Stimulated activated CD4-positive, alpha-beta T cell treated with anti-CD3 and anti-CD28 coated beads, Interleukin-1b, Interleukin-23, amount 100 ng/mL, for 1 hour (primary cell): ENCODE measurements at regions not wholly inside any gene's neighbourhood (a gene's known extent, or its start where the extent isn't known, plus 50 kb on each side); places are given as distances from the start of the nearest gene placed in this dataset.

Experiments
- DNase-seq, 2 donors: peaks; one replicate each; pipeline ENCODE4 v3.0.0-alpha.2; 2020; ENCODE audit warnings: low read depth in 2 of 2

DNA sequence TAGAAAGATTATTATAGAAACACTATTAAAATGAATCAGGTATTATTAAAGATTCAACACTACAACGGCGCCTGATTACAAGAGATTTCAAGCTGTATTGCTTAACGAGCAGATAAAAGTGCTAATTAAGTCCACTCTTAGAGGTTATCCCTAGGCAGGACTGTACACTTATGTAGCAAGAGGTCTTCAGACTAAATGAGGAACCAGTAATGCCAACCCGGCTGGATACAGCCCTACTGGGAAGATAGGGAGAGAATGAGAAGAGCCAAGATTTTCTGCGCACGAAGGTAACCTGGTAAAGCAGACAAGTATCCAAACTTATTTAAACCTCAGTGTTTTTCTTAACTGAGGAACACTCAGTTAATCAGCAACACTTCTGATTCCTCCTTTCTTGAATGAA lies 115.7 kb upstream of the HIVEP3 start:
- no peak for DNase-seq

DNA sequence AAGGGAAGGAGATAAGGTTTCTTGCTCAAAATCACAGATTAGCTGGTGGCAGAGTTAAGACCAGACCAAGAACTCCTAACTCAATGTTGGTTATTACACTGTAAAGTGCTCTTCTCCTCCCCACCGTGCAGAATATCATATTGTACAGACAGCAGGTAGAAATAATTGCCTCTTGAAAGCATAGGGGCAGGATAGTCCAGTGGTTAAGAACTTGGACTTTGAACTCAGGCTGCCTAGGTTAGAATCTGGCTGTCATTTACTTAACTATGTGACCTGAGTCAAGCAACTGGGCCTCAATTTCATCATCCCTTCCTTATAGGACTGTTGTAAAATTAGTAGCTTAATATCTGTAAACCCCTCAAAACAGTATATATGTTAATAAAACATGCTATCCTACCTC lies 114.9 kb upstream of the HIVEP3 start:
- DNase-seq: no peak

DNA sequence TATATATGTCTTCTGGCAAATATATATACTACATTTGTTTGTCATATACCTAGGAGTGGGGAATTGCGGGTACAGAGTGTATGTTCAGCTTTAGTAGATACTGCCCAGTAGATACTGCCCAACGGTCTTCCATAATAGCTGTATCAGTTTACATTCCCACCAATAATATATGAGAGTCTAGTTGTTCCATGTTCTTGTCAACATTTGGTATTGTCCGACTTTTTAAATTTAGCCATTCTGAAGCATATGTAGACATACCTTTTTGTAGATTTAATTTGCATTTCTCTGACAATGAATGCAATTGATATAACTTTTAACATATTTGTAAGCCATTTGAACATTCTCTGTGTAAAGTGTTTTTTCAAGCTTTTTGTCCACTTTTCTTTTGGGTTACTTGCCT lies 99.0 kb upstream of the HIVEP3 start:
- no peak for DNase-seq

DNA sequence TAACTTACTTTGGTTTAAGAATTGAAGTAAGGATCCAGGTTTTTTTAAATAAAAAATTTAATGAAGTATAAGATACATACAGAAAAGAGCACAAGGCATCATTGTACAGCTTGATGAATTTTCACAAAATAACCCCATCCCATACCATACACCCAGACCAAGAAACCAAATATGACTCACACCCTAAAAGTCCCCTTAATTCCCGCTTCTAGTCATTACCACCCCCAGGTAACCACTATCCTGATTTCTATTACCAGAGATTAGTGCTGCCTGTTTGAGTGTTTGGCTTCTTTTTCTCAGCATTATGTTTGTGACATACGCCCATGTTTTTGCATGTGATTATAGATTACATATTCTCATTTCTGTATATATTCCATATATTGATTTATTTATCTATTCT lies 98.5 kb upstream of the HIVEP3 start:
- no peak for DNase-seq

DNA sequence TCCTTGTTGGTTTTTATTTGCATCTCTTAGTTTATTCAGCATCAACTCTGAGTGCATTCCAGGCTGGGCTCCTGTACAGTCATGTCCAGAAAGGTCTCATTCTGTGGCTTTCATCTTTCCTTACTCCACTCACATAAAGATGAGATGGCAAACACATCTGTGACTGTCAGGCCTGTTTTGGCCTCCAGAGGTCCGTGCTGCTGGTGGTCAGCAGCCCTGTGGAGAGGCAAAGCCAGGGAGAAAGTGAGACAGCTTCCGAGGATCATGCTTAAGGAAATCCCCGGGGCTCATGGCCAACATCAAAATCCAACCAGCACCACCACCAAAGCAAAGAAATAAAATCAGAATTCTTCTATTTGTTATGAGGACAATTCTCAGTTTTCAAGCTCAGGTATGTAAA lies 96.1 kb upstream of the HIVEP3 start:
- no peak for DNase-seq

DNA sequence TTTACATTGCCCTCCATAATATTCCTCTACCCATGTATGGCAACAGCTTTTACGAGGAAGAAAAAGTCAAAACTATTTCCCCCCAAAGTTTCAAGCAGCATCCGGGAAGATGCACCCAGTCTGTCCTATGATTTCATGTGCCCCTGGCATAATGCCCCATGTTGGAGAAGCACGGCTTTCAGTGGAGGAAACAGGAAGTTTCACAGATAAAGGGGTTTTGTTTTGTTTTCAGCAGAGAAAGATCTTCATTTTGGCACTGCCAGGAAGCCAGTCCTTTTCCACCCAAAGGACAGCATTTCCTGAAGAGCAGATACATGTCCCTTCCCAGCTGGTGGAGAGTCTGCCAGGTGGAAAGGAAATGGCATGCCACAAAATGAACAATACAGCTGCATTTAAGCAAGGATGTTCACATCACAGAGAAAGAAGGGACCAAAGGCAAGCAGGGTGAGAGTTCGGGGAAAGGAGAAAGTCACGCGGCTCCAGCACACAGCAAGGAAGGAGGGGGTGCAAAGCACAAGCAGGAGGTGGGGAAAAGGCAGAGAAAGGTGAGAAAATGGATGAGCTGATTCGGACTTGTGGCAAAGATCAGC lies 95.3 kb upstream of the HIVEP3 start:
- DNase-seq: no peak

DNA sequence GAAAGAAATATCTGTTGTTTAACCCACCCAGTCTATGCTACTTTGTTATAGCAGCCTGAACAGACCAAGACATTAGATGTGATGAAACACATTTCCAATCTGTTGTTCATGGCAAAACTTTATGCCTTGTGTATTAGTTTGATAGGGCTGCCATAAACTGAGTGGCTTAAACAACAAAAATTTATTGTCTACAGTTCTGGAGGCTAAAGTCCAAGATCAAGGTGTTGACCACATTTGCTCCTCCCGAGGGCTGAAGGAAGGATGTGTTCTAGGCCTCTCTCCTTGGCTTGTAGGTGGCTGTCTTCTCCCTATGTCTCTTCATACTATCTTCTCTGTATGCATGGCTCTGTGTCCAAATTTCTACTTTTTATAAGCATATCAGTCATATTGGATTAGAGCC lies 94.1 kb upstream of the HIVEP3 start:
- no peak for DNase-seq

DNA sequence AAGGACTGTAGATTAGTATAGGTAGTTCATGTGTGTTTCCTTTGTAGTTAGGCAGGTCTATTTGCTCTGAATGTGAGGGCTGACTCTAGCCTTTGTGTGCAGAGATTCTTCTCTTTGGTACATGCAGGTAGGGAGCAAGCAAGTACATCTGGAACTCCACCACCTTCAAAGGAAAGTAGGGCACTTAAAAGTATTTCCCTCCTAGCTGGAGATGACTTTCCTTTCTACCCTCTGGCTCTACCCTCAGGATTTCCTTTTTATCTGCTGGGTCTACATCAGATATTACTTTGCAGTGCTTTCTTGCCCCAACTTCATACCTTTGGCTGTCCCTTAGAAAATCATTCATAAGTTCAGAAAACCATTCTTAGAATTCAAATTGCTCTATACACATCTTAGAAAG lies 91.7 kb upstream of the HIVEP3 start:
- DNase-seq: no peak

DNA sequence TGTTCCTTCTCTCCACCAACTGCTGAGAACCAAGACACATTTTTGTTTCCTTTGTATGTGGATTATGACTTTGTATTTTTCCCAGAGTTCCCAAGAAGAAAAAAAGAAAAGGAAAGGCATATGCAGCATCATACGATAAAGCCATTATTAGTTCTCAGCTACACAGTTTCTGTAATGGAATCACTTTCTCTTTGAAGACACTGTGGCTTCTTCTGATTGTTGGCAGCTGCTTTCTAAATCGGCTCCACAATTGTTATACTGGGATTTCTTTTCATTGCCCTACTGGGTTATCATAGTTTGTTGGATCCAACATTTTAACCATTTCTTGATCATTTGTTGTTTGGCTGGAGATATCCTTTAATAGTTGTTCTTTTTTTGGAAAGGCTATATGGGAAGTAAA lies 89.5 kb upstream of the HIVEP3 start:
- DNase-seq: no peak

DNA sequence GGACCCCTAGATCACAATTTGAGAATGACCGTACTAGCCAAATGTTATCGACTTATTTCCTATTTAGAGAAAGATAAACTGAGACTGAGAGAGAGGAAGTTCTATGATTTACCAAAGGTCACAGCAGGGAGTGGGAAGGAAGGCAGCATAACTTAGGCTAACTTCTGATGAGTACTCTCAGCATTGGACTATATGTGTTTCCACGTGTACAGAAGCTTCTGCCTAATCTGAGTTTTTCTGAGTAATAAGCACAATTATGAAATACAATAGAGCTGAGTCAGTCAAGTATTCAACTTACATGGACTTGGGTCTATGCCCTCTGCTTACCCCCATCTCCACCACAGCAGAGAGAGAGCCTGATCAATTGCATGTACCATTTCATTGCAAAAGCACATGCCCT lies 88.1 kb upstream of the HIVEP3 start:
- no peak for DNase-seq

DNA sequence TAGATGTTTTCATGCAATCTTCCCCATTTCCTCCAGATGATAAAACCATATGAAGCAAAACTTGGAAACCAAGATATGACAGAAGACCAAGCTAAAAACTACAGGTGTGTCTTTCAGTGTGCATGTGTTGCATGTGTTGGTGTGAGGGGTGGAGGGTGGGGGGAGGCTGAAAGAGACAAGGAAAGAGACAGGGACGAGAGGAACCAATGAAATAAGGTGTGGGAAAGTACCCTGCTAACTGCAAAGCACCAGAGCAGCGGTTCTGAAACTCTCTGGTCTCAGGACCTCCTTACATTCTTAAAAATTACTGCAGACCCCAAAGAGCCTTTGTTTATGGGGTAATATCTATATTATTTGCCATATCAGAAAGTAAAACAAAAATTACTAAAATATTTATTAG lies 87.4 kb upstream of the HIVEP3 start:
- no peak for DNase-seq

DNA sequence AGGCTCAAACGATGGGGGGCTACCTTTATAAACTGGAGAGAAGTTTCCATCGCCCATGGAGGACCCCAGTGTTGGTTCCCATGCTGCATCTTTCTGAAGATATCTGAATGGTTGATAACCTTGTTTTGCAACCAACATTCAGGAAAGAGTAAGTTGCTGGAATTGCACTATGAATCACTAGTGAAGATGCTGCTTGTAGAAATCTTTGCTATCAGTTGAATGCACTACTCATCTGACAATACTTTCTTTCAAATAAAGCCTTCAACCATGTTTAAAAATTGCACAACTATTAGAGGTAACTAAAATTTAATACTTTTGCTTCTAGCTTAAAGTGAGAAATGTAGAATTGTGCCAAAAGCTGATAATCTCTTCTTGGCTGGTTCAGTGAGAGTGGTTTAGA lies 86.8 kb upstream of the HIVEP3 start:
- DNase-seq: no peak

DNA sequence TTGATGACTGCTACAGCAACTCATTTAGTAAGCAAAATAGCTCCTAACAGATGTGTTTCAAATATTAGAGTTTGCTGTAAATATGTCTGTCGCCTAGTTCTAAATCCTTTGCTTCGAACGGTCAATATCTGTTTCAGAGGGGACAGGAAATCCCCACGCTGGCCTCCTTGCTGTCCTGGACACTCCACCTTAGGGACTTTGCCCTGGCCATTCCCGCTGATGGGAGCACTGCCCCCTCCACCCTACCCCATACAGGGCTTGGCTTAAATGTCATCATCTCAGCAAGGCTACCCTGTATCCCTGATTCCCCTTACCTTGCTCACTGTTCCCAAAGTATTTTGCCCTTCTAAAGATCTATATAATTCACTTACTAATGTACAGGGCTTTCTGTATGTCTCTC lies 86.1 kb upstream of the HIVEP3 start:
- no peak for DNase-seq

DNA sequence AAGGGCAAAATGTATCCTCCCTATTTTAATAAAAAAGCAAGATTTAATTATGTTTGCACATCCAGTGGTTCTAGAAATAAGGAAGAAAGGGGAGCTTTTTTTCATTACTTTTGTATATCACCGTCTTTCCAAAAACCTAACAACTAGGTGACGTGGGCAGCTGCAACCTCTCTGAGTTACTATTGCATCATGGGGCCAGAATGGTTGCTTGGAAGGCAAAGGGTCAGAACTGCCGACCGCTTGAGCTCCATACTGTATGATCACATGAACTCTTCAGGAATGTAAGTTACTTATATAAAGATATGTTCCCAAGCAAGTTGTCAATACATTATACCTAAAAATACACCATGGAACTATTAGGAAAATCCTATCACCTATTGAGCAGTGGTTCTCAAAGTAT lies 85.6 kb upstream of the HIVEP3 start:
- no peak for DNase-seq

DNA sequence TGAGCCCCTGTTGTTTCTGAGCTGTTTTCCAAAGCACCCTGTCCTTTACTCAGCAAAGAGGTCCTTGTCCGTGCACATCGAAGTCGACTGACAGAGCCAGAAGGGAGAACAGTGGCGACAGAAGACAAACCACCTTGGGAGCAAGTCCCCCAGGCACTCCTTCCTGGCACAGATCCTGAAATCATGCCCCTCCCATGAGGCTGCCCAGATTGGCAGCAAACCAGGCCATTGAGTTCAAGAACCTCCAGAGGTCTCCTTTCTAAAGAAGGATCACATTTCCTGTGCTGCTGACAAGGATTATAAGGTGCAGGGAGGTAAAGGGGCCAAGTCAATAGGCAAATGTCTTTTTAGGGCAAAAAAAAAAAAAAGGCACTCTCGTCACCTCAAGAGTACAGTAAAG lies 84.7 kb upstream of the HIVEP3 start:
- no peak for DNase-seq

DNA sequence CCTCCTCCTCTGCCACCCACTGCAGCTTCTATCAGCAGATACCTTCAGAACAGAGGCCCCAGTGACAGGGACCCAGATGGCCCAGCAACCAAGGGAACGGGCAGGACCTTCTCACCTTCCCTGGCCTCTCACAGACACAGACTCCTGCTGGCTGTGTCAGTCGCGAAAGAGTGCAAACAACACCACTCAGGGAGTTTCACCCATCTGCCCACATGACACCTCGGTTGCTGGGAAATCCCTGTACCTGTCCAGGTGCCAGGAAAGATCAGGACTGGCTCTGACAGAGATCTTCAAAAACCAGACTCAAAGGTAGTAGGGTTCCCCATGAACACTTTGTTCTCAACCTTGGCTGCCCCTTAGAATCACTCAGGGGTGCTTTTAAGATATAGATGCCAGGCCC lies 83.5 kb upstream of the HIVEP3 start:
- DNase-seq: no peak

DNA sequence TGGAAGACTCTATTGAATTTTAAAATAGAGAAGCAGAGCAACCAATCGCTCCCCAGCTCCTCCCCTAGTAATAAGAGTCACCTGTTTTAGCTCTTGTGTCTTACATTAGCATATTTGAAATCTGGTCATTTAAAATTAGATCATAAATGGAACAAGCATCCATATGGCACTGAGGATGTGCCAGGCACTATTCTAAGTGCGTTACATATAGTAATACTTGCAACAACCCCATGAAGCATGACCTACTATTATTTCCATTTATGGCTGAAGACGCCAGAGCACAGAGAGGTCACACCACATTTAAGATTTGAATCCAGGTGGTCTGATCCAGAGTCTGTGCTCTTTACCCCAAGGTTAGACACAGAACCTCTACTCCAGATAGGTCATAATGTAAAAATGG lies 82.0 kb upstream of the HIVEP3 start:
- no peak for DNase-seq

DNA sequence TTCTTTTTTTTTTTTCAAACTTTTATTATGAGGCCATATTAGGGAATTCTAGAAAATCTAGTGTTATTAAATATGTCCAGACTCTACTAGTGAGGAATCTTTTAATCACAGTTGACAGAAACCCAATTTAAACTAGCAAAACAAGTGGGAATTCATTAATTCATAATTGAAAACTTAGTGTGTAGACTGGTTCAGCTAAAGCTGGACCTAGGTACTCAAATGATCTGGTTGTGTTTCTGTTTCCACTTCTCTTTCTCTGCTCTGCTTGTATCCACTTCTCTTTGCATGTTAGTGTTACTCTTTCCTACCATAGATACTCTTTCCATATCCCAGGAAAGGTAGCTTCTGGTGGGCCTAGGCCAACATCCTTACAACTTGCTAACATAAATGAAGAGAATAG lies 81.2 kb upstream of the HIVEP3 start:
- no peak for DNase-seq

DNA sequence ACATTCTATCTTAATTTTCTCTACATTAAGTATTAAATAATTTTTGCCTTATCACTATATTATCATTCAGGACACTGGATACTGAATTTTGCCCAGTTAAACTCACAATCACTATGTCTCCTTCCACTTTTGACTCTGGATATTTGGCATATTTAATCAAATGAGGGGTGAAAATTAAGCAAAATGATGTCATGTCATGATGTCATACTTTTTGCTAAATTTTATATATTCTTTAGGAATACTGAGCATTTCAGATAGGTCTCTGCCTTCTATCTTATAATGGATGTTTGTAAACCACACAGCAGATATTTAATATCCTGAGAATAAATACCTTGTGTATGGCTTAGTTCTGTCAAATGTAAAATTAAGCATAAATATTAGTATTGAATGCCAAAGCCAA lies 79.5 kb upstream of the HIVEP3 start:
- DNase-seq: no peak

DNA sequence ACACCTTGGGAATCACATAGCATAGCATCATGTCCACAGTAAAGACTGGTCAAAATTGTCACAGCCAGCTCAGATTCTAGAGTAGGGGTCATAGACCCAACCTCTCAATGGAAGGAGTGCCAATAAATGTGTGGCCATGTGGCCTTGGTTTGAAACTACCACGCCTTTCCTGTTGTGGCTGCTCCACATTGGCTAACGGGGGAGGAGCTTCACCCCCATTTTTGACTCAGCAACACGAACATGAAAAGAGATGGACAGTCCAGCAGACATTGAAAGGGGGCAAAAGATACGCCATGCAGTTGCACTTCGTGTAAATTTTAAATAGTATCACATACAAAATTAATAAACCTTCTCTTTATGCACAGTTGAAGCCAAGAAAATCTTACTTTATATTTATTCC lies 78.4 kb upstream of the HIVEP3 start:
- DNase-seq: no peak

DNA sequence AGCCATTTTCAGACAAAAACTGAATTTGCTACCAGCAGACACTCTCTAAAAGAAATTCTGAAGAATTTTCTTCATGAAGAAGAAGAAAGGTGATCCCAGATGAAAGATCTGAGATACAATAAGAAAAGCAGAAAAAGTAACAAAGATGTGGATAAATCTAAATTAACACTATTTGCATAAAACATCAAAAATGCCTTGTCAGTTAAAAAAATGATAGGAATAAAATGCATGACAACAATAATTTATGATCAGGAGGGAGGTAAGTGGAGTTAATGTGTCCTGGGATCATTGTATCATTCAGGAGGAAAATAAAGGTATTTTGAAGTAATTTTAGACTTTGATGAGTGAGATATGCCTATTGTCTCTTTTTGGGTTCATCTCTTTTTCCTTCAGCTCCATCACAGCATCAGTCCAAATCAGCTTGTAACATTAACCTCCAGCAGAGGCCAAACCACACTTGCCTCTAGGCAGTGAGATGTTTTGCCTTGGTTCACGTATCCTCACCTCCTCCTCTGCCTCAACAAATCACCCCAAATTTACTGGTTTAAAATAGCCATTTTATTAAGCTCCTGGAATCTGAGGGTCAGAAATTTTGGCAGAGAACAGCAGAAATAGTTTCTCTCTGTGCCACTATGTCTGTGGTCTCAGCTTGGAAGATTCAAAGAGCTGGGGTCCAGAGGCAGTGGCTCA lies 76.9 kb upstream of the HIVEP3 start:
- DNase-seq: no peak

DNA sequence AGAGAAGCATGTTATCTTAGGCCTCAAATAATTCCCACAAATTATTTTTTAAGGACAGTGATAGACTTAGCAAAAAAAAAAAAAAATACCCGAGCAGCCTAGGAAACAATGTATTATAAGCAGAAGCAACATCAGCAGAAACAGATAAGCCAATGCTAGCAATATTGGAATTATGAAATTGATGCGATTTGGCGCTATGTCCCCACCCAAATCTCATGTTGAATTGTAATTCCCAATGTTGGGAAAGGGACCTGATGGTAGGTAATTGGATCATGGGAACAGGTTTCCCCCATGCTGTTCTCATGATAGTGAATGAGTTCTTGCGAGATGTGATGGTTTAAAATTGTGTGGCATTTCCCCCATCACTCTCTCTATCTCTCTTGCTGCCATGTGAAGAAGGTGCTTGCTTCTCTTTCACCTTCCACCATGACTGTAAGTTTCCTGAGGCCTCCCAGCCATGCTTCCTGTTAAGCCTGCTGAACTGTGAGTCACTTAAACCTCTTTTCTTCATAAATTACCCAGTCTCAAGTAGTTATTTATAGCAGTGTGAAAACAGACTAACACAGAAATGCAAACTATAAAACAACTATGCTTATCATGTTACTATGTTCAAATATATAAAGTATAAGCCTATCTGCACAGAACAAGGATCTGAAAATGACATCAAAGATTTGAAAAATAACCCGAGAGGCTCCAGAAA lies 75.6 kb upstream of the HIVEP3 start:
- no peak for DNase-seq

DNA sequence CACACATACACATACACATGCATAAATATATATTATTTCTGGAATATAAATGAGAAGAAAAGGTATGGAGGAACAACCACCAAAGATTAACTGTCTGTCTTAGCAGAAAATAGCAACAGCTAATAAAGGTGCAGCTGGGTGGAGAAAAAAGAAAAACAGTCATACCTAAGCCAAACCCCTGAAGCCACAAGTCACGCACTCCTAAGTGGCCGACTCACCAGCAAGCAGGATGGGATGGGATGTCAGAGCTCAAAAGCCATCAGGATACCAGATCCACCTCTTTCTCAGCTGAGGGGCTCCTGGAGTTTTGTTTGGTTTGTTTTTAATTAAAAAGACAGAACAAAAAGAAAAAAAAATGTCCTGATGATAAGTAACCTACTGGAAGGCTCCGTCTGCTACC lies 64.7 kb upstream of the HIVEP3 start:
- no peak for DNase-seq

DNA sequence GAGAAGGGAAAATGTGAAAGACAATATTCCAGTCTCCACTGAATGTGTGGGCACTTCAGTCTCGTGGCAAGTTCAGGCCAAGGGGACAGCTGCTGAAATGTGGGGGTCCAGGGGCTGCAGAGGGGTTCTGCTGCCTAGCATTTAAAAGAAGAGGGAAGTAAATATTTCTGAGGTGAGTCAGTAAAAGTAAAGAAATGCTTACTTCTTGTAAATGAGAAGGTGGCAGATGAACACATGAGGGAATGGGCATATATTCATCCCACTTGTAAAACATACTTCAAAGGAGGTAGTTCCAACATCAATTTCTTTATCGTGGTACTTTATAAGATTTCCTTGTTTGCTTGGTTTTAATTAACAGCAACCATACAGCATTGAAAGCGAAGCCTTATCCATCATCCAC lies 63.1 kb upstream of the HIVEP3 start:
- DNase-seq: no peak
